Body of pancreas (tissue), 4 donors: ENCODE measurements at regions not wholly inside any gene's neighbourhood (a gene's known extent, or its start where the extent isn't known, plus 50 kb on each side); places are given as distances from the start of the nearest gene placed in this dataset.

Source experiments
- POLR2A ChIP-seq, 3 donors: fragments of 450-650 bp; IDR thresholded peaks; one replicate each; pipeline ENCODE4 v1.6.1; 2016; ENCODE audit warnings: antibody characterized with exemption in 3 of 3, mild to moderate bottlenecking in 2 of 3
- TF ChIP-seq, protein P1 (sequence below), 7 experiments: fragments of 450-650 bp in 4 of 7; fragments of 200-600 bp in 3 of 7; sonication (generic) in 3 of 7; IDR thresholded peaks; one replicate each; pipeline ENCODE4 v1.5.1; 2016 to 2019; ENCODE audit warnings: antibody characterized with exemption in 7 of 7

GRCh38 chr7:13021566-13022300 is 334.3 kb downstream of the ARL4A start:
- TF ChIP-seq, protein P1, sequence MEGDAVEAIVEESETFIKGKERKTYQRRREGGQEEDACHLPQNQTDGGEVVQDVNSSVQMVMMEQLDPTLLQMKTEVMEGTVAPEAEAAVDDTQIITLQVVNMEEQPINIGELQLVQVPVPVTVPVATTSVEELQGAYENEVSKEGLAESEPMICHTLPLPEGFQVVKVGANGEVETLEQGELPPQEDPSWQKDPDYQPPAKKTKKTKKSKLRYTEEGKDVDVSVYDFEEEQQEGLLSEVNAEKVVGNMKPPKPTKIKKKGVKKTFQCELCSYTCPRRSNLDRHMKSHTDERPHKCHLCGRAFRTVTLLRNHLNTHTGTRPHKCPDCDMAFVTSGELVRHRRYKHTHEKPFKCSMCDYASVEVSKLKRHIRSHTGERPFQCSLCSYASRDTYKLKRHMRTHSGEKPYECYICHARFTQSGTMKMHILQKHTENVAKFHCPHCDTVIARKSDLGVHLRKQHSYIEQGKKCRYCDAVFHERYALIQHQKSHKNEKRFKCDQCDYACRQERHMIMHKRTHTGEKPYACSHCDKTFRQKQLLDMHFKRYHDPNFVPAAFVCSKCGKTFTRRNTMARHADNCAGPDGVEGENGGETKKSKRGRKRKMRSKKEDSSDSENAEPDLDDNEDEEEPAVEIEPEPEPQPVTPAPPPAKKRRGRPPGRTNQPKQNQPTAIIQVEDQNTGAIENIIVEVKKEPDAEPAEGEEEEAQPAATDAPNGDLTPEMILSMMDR (IDR thresholded peaks at IDR 0.05): no peak
- TF ChIP-seq POLR2A (IDR thresholded peaks at IDR 0.05): no peak
